H1 (cell line): ENCODE measurements at regions not wholly inside any gene's neighbourhood (a gene's known extent, or its start where the extent isn't known, plus 50 kb on each side); places are given as distances from the start of the nearest gene placed in this dataset.

ENCODE experiments used
- CTCF ChIA-PET: fragments of 300-600 bp; sonication (Branson Sonifier 250); formaldehyde crosslinking; loops from one replicate; lab custom pipeline; 2021; ENCODE audit not compliant: partially characterized antibody; lab: Charles Lee
- POLR2A ChIA-PET: fragments of 300-600 bp; sonication (Branson Sonifier 250); formaldehyde crosslinking; loops from one replicate; lab custom pipeline; 2021; ENCODE audit warnings: inconsistent platforms; ENCODE audit not compliant: partially characterized antibody; lab: Charles Lee
- DNase-seq, 2 experiments: peaks; one replicate each; pipeline versions ENCODE4 v3.0.0 to v3.0.0-alpha.2; 2010 to 2022; ENCODE audit warnings: low spot score in 2 of 2, low read depth in 1 of 2, mixed read lengths in 1 of 2
- FAIRE-seq: peaks from 2 replicates; lab custom pipeline; 2011; peaks lifted over from hg19 to GRCh38; lab: Jason Lieb, UNC
- H2AFZ ChIP-seq: 2 replicates; pipeline ENCODE4 v1.8.1; 2012; ENCODE audit warnings: low read length, inconsistent platforms
- H2AK5ac ChIP-seq: 2 replicates; pipeline ENCODE4 v1.6.1; 2013; ENCODE audit warnings: low read depth, low read length
- H2BK120ac ChIP-seq: replicated peaks from 2 replicates; pipeline ENCODE3; 2013; ENCODE audit warnings: low read depth, low read length, inconsistent platforms
- H2BK12ac ChIP-seq: 2 replicates; pipeline ENCODE4 v1.6.1; 2013; ENCODE audit warnings: low read depth, low read length
- H2BK15ac ChIP-seq: 2 replicates; pipeline ENCODE4 v1.6.1; 2013; ENCODE audit warnings: low read length
- H2BK20ac ChIP-seq: 2 replicates; pipeline ENCODE4 v1.6.1; 2013; ENCODE audit warnings: low read length
- H2BK5ac ChIP-seq: 2 replicates; pipeline ENCODE4 v1.6.1; 2013; ENCODE audit warnings: low read depth, low read length
- H3K14ac ChIP-seq: 2 replicates; pipeline ENCODE4 v1.6.1; 2013; ENCODE audit warnings: inconsistent platforms; ENCODE audit not compliant: insufficient read length
- H3K18ac ChIP-seq: 2 replicates; pipeline ENCODE4 v1.6.1; 2013; ENCODE audit warnings: low read length; ENCODE audit errors: extremely low read depth
- H3K23ac ChIP-seq: 2 replicates; pipeline ENCODE4 v1.6.1; 2013; ENCODE audit warnings: inconsistent platforms; ENCODE audit not compliant: insufficient read length
- H3K23me2 ChIP-seq: 2 replicates; pipeline ENCODE4 v1.6.1; 2013; ENCODE audit warnings: low read depth, low read length
- H3K27ac ChIP-seq: 2 replicates; pipeline ENCODE4 v1.6.1; 2011; ENCODE audit warnings: low read depth, low read length, inconsistent platforms
- H3K27me3 ChIP-seq, 4 experiments: replicated peaks in 1 of 4; 1 replicate in 1 of 4; 2 replicates in 3 of 4; pipeline versions ENCODE4 v1.6.1 to v1.8.1; 2011 to 2013; ENCODE audit warnings: low read length in 3 of 4, mild to moderate bottlenecking in 3 of 4, inconsistent platforms in 2 of 4, mixed read lengths in 2 of 4, moderate library complexity in 1 of 4; ENCODE audit not compliant: control insufficient read depth in 3 of 4, insufficient read depth in 3 of 4; ENCODE audit errors: extremely low read depth in 1 of 4
- H3K36me3 ChIP-seq, 4 experiments: 2 replicates each; pipeline versions ENCODE4 v1.6.1 to v1.8.1; 2011 to 2013; ENCODE audit warnings: mild to moderate bottlenecking in 4 of 4, low read length in 3 of 4, moderate library complexity in 2 of 4, control low read depth in 1 of 4, inconsistent platforms in 1 of 4; ENCODE audit not compliant: insufficient read depth in 4 of 4, control insufficient read depth in 2 of 4
- H3K4ac ChIP-seq: replicated peaks from 2 replicates; pipeline ENCODE3; 2013; ENCODE audit warnings: low read length, low read depth, mixed read lengths, inconsistent platforms; ENCODE audit not compliant: insufficient read length
- H3K4me1 ChIP-seq, 4 experiments: replicated peaks in 1 of 4; 1 replicate in 1 of 4; 2 replicates in 3 of 4; pipeline versions ENCODE4 v1.6.1 to v1.8.1; 2011 to 2013; ENCODE audit warnings: low read length in 3 of 4, inconsistent platforms in 2 of 4, mixed read lengths in 1 of 4; ENCODE audit not compliant: insufficient read depth in 4 of 4, control insufficient read depth in 3 of 4
- H3K4me2 ChIP-seq, 2 experiments: 2 replicates each; pipeline versions ENCODE4 v1.6.1 to v1.8.1; 2011 to 2013; ENCODE audit warnings: low read depth in 2 of 2, low read length in 2 of 2, control low read depth in 1 of 2, inconsistent platforms in 1 of 2, mild to moderate bottlenecking in 1 of 2; ENCODE audit not compliant: insufficient read depth in 1 of 2
- H3K4me3 ChIP-seq, 4 experiments: fragments of 200-600, 300-600 bp in 1 of 4; sonication (generic), shearing (Covaris generic), sonication (Bioruptor Twin) in 1 of 4; 2 replicates each; pipeline versions ENCODE4 v1.5.1 to v1.8.1; 2011 to 2016; ENCODE audit warnings: low read length in 4 of 4, low read depth in 3 of 4, control low read depth in 2 of 4, inconsistent platforms in 2 of 4, mild to moderate bottlenecking in 2 of 4, mixed read lengths in 1 of 4, moderate library complexity in 1 of 4; ENCODE audit not compliant: insufficient read depth in 2 of 4; ENCODE audit errors: extremely low read depth in 1 of 4
- H3K56ac ChIP-seq: replicated peaks from 2 replicates; pipeline ENCODE3; 2013; ENCODE audit warnings: low read depth, mild to moderate bottlenecking, mixed read lengths, low read length, inconsistent platforms; ENCODE audit not compliant: insufficient read length
- H3K79me1 ChIP-seq: 2 replicates; pipeline ENCODE4 v1.6.1; 2013; ENCODE audit warnings: low read depth, low read length, control low read depth
- H3K79me2 ChIP-seq, 2 experiments: 2 replicates each; pipeline versions ENCODE4 v1.6.1 to v1.8.1; 2012 to 2013; ENCODE audit warnings: low read length in 2 of 2, mild to moderate bottlenecking in 2 of 2, inconsistent platforms in 1 of 2; ENCODE audit not compliant: insufficient read depth in 2 of 2, control insufficient read depth in 1 of 2
- H3K9ac ChIP-seq, 4 experiments: replicated peaks in 1 of 4; 1 replicate in 1 of 4; 2 replicates in 3 of 4; pipeline versions ENCODE4 v1.6.1 to v1.8.1; 2011 to 2013; ENCODE audit warnings: low read depth in 3 of 4, low read length in 3 of 4, control low read depth in 2 of 4, mild to moderate bottlenecking in 2 of 4, moderate library complexity in 2 of 4, inconsistent platforms in 1 of 4; ENCODE audit errors: extremely low read depth in 1 of 4
- H3K9me3 ChIP-seq, 2 experiments: 2 replicates each; pipeline versions ENCODE4 v1.6.1 to v1.8.1; 2012 to 2013; ENCODE audit warnings: mild to moderate bottlenecking in 2 of 2, moderate library complexity in 2 of 2, control low read depth in 1 of 2, inconsistent platforms in 1 of 2, low read depth in 1 of 2, low read length in 1 of 2, mixed read lengths in 1 of 2; ENCODE audit not compliant: insufficient read depth in 2 of 2
- H4K20me1 ChIP-seq, 2 experiments: replicated peaks in 1 of 2; 2 replicates each; pipeline versions ENCODE3 to v1.8.1; 2011 to 2013; ENCODE audit warnings: inconsistent platforms in 2 of 2, low read length in 2 of 2, mild to moderate bottlenecking in 1 of 2; ENCODE audit not compliant: insufficient read depth in 2 of 2, control insufficient read depth in 1 of 2
- H4K5ac ChIP-seq: 2 replicates; pipeline ENCODE4 v1.6.1; 2013; ENCODE audit warnings: low read length, low read depth, mixed read lengths, inconsistent platforms; ENCODE audit not compliant: insufficient read length
- H4K8ac ChIP-seq: 2 replicates; pipeline ENCODE4 v1.8.0; 2013; ENCODE audit warnings: mild to moderate bottlenecking, moderate library complexity, low read length, inconsistent platforms; ENCODE audit not compliant: insufficient read depth; ENCODE audit errors: extremely low read depth
- H4K91ac ChIP-seq: replicated peaks from 2 replicates; pipeline ENCODE3; 2013; ENCODE audit warnings: low read length, mixed read lengths, inconsistent platforms; ENCODE audit not compliant: insufficient read length
- CHD2 ChIP-seq: IDR thresholded peaks from 2 replicates; pipeline ENCODE4 v1.6.1; 2012; ENCODE audit warnings: low read length, improper control_type of control experiment
- JUND ChIP-seq: IDR thresholded peaks from 2 replicates; pipeline ENCODE4 v1.6.1; 2011; ENCODE audit warnings: mild to moderate bottlenecking, improper control_type of control experiment, low read length
- NRF1 ChIP-seq: IDR thresholded peaks from 2 replicates; pipeline ENCODE4 v1.6.1; 2011; ENCODE audit warnings: mild to moderate bottlenecking, low read depth, low read length, improper control_type of control experiment
- PHF8 ChIP-seq: fragments of 200-600 bp; sonication (generic); conservative IDR thresholded peaks from 2 replicates; pipeline ENCODE4 v1.7.1; 2012; ENCODE audit warnings: low read depth, mild to moderate bottlenecking, inconsistent platforms, low read length, moderate library complexity
- SRF ChIP-seq: IDR thresholded peaks from 2 replicates; pipeline ENCODE4 v1.6.1; 2011; ENCODE audit warnings: mild to moderate bottlenecking, low read depth, low read length, moderate library complexity
- SUZ12 ChIP-seq: fragments of 200-600 bp; sonication (generic); IDR thresholded peaks from 2 replicates; pipeline ENCODE4 v1.6.1; 2012; ENCODE audit warnings: mild to moderate bottlenecking, inconsistent platforms, low read length, moderate library complexity, mixed read lengths
- WGBS, 2 experiments: shearing (Covaris generic) in 1 of 2; methylation state at CpG; one replicate each; pipeline versions ENCODE4 v1.1.6 to v1.1.7; 2013 to 2015; ENCODE audit warnings: low lambda C conversion rate in 2 of 2, mixed read lengths in 2 of 2, inconsistent platforms in 1 of 2, low coverage in 1 of 2, missing lambda C conversion rate in 1 of 2; ENCODE audit not compliant: insufficient replicate concordance in 2 of 2, insufficient coverage in 1 of 2, insufficient read length in 1 of 2; ENCODE audit errors: extremely low coverage in 1 of 2, missing lambda C conversion rate in 1 of 2; 5-methylcytosine and 5-hydroxymethylcytosine counted together
- TF ChIP-seq, protein P1 (sequence below), 3 experiments: IDR thresholded peaks; 1 replicate in 2 of 3; 2 replicates in 1 of 3; pipeline versions ENCODE4 v1.5.1 to v1.6.1; 2011; ENCODE audit warnings: low read length in 3 of 3, mild to moderate bottlenecking in 3 of 3, inconsistent platforms in 2 of 3, low read depth in 1 of 3, moderate library complexity in 1 of 3; ENCODE audit not compliant: insufficient read depth in 1 of 3; ENCODE audit errors: control extremely low read depth in 1 of 3

DNA sequence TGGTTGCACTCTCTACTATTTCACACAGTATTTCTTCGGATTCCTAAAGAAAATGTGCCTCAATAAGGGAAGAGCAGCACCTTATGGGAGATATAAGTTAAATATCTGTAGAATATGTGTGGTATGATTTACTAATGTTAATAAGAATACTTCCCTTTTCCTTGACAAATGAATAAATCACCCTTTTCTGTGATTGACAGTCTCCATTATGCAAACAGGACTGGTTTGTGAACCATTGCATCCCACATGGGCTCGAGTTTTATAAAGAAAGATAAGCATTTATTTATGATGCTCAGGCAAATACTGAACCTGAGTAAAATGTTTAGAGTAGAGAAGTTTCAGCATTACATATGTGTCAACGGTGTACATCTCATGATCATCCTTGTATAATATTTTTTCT is 587.7 kb upstream of the BRINP3 start:
- Histone ChIP-seq H3K4me1 (no peaks in the 10 kb centered on the region), H2AFZ (no peak overlapping the region), H3K4ac (no peak overlapping the region), H3K79me2 (no peaks in the 10 kb centered on the region), H4K91ac (no peak overlapping the region), H3K36me3 (no peaks in the 10 kb centered on the region), H3K23ac (no peak overlapping the region), H2AK5ac (no peak overlapping the region), H4K8ac (no peak overlapping the region), H3K4me3 (no peak overlapping the region), H4K5ac (no peak overlapping the region), H4K20me1 (no peaks in the 10 kb centered on the region), H3K27ac (no peak overlapping the region), H3K27me3 (no peaks in the 10 kb centered on the region), H3K56ac (no peak overlapping the region), H3K9ac (no peak overlapping the region), H3K23me2 (no peaks in the 10 kb centered on the region; the same call in 1 of the 2 replicates), H2BK15ac (no peak overlapping the region), H3K18ac (no peak overlapping the region), H3K9me3 (0 out of 4 replicates have a peak, but pooled peaks cover 0 to 2% of the 10 kb centered on the region in 2 experiments), H2BK20ac (no peak overlapping the region), H2BK5ac (no peak overlapping the region), H3K14ac (no peak overlapping the region), H3K79me1 (no peaks in the 10 kb centered on the region), H3K4me2 (no peak overlapping the region), H2BK120ac (no peak overlapping the region), H2BK12ac (no peak overlapping the region)
- FAIRE-seq (no peak), DNase-seq (no peak)
- TF ChIP-seq NRF1, result no peak
- no peak for TF ChIP-seq SRF
- TF ChIP-seq PHF8, result no peak
- no peak for TF ChIP-seq SUZ12
- no peak for TF ChIP-seq CHD2
- TF ChIP-seq, protein P1, sequence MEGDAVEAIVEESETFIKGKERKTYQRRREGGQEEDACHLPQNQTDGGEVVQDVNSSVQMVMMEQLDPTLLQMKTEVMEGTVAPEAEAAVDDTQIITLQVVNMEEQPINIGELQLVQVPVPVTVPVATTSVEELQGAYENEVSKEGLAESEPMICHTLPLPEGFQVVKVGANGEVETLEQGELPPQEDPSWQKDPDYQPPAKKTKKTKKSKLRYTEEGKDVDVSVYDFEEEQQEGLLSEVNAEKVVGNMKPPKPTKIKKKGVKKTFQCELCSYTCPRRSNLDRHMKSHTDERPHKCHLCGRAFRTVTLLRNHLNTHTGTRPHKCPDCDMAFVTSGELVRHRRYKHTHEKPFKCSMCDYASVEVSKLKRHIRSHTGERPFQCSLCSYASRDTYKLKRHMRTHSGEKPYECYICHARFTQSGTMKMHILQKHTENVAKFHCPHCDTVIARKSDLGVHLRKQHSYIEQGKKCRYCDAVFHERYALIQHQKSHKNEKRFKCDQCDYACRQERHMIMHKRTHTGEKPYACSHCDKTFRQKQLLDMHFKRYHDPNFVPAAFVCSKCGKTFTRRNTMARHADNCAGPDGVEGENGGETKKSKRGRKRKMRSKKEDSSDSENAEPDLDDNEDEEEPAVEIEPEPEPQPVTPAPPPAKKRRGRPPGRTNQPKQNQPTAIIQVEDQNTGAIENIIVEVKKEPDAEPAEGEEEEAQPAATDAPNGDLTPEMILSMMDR (IDR thresholded peaks at IDR 0.05; ENCODE audit: control extremely low read depth in 1 of 3, insufficient read depth in 1 of 3, low read depth in 1 of 3, low read length in 3 of 3), result no peak
- TF ChIP-seq JUND, result no peak
- WGBS, 2 experiments, result 86% methylated on average over 3 of the region's 3 CpGs; no CpG with 5 or more reads in 1 of the 2 experiments
- CTCF ChIA-PET, result no interaction called here
- POLR2A ChIA-PET, result no interaction called here
